ENCODE measurements at regions not wholly inside any gene's neighbourhood (a gene's known extent, or its start where the extent isn't known, plus 50 kb on each side); places are given as distances from the start of the nearest gene placed in this dataset.

- no peak for DNase-seq (ENCODE audit: low read depth)
Observed at GRCh38 chr3:124243177-124243859, 251.4 kb upstream of the ROPN1 start.

GRCh38 chr3:124246376-124246775, 254.5 kb upstream of the ROPN1 start:
- DNase-seq (ENCODE audit: low read depth): no peak

GRCh38 chr3:124246949-124247348, 255.0 kb upstream of the ROPN1 start:
- DNase-seq (ENCODE audit: low read depth): no peak

- DNase-seq (ENCODE audit: low read depth): no peak
Observed at GRCh38 chr3:124248471-124249028, 256.6 kb upstream of the ROPN1 start.

GRCh38 chr3:124249038-124249437, 257.1 kb upstream of the ROPN1 start:
- no peak for DNase-seq (ENCODE audit: low read depth)

GRCh38 chr3:124250053-124250452, 258.1 kb upstream of the ROPN1 start:
- no peak for DNase-seq (ENCODE audit: low read depth)

GRCh38 chr3:124256156-124256555, 264.2 kb upstream of the ROPN1 start:
- DNase-seq (ENCODE audit: low read depth): no peak

GRCh38 chr3:124256599-124256998, 264.7 kb upstream of the ROPN1 start:
- DNase-seq (ENCODE audit: low read depth): no peak

GRCh38 chr3:124257336-124257864, 265.5 kb upstream of the ROPN1 start:
- DNase-seq (ENCODE audit: low read depth): no peak

GRCh38 chr3:124258057-124258500, 266.2 kb upstream of the ROPN1 start:
- DNase-seq (ENCODE audit: low read depth): no peak

GRCh38 chr3:124260206-124260915, 268.4 kb upstream of the ROPN1 start:
- DNase-seq (ENCODE audit: low read depth): no peak

- DNase-seq (ENCODE audit: low read depth): no peak
Observed at GRCh38 chr3:124261306-124261705, 269.4 kb upstream of the ROPN1 start.

- no peak for DNase-seq (ENCODE audit: low read depth)
Observed at GRCh38 chr3:124263168-124263567, 271.2 kb upstream of the ROPN1 start.

- no peak for DNase-seq (ENCODE audit: low read depth)
Observed at GRCh38 chr3:124264346-124264745, 272.4 kb upstream of the ROPN1 start.

GRCh38 chr3:124266487-124266886, 274.6 kb upstream of the ROPN1 start:
- DNase-seq (ENCODE audit: low read depth): no peak

GRCh38 chr3:124267406-124267805, 275.5 kb upstream of the ROPN1 start:
- DNase-seq (ENCODE audit: low read depth): no peak

GRCh38 chr3:124268355-124268754, 276.4 kb upstream of the ROPN1 start:
- DNase-seq (ENCODE audit: low read depth): no peak

GRCh38 chr3:124269619-124270018, 277.7 kb upstream of the ROPN1 start:
- no peak for DNase-seq (ENCODE audit: low read depth)

GRCh38 chr3:124272605-124273151, 280.8 kb upstream of the ROPN1 start:
- no peak for DNase-seq (ENCODE audit: low read depth)

GRCh38 chr3:124273651-124274050, 281.7 kb upstream of the ROPN1 start:
- no peak for DNase-seq (ENCODE audit: low read depth)

- DNase-seq (ENCODE audit: low read depth): no peak
Observed at GRCh38 chr3:124274051-124274450, 282.1 kb upstream of the ROPN1 start.

GRCh38 chr3:124275412-124275811, 283.5 kb upstream of the ROPN1 start:
- no peak for DNase-seq (ENCODE audit: low read depth)

- DNase-seq (ENCODE audit: low read depth): no peak
Observed at GRCh38 chr3:124276133-124276532, 284.2 kb upstream of the ROPN1 start.

Data from stimulated activated CD8-positive, alpha-beta memory T cell treated with anti-CD3 and anti-CD28 coated beads, Interleukin-15, amount 100 ng/mL, for 24 hours (primary cell).